GM18867 (cell line): ENCODE measurements at regions not wholly inside any gene's neighbourhood (a gene's known extent, or its start where the extent isn't known, plus 50 kb on each side); places are given as distances from the start of the nearest gene placed in this dataset.

Experiments
- ATAC-seq: cut with Tn5 transposase; IDR thresholded peaks from one replicate; pipeline ENCODE4 v1.9.1; 2021; ENCODE audit warnings: mild to moderate bottlenecking, moderate library complexity; ENCODE audit not compliant: unreplicated experiment

DNA sequence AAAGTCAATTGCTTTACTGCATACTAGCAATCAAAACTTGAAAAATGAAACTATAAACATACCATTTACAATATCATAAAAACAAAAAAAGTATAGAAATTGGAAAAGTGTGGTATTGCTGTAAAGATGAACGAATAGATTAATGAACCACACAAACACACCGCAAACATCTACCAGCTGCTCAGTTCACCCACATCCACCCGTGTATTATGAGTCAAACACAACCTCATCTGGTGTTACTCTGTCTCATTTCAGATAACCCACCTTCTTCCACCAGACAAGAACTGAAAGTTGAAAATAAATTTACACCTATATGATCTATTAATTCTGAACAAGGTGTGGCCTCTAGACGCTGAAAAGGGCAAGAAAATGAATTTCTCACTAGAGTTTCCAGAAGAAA is 53.3 kb downstream of the BLID start:
- no peak for ATAC-seq

DNA sequence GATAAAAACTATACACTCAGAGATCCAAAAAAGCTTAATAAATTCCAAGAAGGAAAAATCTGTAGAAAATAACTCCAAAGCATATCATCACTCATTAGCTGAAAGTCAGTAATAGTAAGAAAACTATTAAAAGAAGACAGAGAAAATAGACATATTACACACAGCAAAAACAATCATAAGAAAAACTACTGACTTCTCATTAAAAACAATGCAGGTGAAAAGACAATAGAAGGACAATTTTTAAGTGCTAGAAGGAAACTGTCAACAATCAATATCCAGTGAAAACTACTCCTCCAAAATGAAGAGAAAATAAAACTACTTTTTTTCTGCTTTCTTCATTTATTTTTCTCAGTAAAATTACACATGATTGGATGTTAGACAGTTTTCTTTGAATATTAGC is 56.5 kb downstream of the BLID start:
- no peak for ATAC-seq

DNA sequence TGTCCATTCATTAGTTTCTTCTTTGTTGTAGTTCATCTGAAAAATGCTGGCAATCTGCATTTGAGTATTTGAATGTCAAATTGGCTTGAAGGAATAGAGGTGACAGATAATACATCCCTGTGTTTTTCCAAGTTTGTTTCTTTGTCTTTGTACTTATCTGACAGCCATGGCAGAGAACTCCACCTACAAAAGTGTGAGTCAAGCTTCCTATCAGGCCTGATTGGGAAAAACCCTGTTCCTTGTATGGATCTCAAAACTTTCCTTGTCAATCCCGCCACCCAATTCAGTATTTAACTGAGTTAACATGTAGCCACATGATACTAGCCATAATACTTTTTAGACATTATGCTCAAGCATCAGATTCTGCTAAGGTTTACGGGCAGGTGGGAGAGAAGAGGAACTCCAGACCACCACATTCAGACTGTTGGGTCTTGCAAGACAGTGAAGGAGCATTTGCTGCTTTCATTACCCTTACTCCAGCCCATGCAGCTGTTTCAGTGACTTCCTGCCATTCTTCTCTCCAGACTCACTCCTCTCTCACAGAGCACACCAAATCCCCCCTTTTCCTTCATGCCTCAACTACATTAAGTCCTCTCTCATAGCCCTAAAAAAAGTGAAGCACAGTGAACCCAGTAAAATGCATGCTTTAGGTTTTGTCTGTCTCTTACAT is 65.9 kb downstream of the BLID start:
- ATAC-seq: no peak

DNA sequence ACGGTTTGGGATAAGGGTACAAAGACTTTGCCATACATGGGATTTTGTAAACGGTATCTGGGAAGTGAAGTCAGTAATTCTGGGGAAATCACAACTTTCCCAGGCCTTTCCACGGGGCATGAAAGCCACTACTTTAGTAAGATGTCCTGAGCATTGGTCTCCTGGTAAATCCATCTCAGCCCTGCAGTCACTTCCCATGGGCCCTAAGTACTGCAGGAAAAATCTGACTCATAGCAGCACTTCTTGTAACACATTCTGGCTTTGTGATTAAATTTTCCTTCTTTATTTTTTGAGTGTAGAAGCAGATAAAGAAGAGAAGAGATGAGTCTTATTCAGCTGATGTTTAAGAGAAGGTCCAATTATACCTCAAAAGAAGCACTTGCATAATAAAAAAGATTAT is 67.6 kb downstream of the BLID start:
- ATAC-seq: no peak

DNA sequence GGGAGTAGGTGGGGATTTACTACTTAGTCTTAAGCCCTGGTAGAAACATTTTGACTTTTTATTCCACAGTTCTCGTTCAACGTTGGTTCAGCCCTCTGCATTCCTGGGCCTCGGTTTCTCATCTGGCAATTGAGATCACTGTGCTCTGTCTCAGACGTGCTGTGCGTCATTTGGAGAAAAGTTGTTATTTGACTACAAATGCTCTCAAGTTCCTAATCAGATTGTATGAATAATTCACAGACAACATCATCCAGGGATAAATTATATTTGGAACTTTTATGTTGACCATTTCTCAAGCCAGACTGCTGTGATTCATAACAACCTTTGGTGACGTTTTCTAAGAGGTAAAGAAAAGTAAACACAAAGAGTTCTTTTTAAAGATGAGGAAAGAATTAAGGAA is 69.2 kb downstream of the BLID start:
- ATAC-seq: no peak

DNA sequence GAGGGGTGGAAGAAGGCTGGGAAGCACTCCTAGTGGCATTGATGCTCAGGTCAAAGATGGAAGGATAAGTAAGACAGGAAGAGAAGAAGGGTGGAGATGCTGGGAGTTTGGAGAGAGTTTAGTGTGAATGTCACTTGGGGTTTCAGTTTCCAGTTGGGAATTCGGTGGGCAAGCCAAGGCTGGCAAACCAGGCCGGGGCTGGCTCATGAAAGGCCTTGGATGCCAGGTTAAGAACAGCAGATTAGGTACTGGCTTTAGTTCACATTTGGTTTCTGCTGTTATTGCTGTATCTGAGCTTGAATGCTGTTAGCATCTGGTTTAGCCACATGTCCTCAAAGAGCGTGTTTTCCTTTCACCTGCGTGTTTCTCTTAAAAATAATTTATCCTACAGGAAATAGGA is 69.6 kb downstream of the BLID start:
- ATAC-seq: no peak

DNA sequence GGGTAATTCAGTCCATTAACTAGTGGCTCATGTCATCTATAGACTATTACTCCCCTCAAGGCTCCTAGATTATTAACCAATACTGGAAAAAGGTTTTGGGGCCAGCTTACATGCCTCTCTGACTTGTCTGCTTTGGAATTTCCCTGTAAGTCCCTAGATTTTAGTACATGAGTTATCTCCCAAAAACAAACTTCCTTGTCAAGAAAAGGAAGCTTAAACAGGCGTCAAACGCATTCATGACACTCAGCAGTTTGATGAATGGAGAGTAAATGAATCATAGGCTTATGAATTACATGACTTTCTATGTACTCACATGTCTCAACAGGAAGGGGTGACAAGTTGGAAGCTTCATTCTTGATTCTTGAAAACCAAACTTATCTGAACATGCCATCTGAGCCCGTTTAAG is 70.8 kb downstream of the BLID start:
- no peak for ATAC-seq

DNA sequence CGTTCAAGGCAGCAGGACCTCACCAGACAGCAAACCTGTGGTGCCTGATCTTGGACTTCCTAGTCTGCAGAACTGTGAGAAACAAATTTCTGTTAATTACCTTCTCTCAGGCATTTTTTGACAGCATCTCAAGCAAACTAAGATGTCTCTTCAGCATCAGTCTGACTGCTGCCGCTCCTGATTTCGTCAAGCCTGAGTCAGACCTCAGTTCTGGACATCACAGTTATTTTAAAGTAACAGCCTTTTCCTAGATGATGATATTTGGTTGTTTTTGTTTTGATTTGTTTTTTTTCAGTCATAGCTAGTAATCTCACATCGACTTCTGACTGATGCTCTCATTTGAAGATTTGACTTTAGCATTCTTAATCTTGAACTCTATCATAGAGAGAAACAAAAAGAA is 71.9 kb downstream of the BLID start:
- no peak for ATAC-seq

DNA sequence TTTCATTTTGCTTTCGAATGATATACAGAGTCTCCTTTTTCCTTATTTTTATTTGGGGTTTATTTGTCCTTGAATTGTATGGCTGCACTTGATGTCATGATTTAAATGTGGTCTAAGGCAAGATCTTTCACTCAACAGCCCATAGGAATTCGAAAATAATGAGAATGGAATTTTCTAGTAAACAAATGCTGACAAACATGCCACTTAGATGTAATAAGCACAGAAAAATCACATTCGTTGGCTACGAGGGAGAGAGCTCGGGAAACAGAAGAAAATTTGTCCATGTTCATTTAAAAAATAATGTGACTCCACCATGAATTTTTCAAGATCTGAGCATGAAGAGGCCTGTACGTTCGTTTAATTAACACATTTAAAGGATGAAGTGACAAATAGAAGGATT is 73.0 kb downstream of the BLID start:
- no peak for ATAC-seq

DNA sequence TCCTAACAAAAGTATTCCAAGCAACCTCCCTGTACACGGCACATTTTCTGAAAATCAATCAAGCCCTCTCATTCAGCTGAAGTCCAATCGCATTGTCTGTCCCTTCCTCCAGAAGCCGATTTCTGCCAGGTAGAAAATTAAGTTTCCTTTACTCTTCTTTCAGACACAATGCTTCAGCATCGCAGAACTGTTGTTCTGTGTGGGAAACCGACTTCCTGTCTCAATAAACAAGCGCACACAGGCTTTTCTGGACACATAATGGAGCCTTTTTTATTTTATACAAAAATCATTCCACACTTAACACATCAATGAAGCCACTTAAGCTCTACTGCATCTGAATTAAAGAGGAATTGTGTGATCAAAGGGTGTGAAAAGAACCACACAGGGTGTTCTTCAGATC is 75.6 kb downstream of the BLID start:
- ATAC-seq: no peak

DNA sequence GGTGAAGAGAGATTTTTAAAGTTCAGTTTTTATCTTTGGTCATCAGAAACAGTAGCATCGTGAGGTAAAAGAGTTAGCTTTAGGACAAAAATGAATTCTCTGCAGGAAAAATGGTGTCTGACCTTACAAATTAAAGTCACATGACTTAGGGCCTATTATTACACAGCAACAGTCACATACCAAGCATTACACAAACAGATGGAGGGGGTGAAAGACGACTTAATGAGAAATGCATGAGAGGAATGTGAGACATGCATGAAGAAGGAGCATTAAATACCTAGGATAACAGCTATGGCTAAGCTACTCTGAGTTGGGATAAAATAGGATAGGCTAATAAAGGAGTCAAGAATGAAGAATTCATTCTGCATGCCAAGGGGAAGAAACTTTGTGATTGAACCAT is 77.5 kb downstream of the BLID start:
- no peak for ATAC-seq

DNA sequence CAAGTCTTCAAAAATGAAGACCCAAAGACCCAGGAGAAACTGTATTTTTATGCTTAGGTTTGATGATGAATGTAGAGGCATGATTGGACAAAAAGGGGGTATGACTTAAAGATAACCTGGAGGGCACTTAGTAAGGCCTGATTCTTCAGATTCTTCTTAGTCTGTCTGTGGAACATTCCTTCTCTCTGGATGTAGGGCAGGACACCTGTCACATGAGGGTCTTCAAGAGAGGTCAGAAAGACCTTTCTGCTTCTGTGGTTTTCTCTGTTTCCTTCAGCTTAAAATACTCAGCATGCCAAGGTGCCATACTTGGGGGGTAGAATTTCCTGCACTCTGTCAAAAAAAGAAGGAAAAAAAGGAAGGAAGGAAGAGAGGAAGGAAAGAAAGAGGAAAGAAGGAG is 78.1 kb downstream of the BLID start:
- ATAC-seq: no peak

DNA sequence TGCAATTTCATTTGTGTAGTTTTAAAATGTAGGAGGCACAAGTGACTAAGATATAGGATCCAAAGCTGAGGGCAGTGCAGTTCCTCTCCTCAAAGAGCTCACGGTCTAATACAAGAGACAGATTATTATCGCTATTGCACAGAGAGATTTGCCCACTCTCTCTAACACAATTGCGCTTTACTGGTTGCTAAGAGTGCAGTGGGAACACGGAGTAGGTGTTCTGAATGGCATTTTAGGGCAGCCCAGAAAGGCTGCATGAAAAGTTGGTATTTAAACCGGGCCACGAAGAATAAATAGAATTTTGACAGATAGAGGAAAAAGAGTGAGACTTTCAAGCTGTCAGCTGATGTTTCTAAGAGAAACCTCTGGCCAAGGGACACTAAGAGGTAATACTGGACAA is 79.5 kb downstream of the BLID start:
- no peak for ATAC-seq

DNA sequence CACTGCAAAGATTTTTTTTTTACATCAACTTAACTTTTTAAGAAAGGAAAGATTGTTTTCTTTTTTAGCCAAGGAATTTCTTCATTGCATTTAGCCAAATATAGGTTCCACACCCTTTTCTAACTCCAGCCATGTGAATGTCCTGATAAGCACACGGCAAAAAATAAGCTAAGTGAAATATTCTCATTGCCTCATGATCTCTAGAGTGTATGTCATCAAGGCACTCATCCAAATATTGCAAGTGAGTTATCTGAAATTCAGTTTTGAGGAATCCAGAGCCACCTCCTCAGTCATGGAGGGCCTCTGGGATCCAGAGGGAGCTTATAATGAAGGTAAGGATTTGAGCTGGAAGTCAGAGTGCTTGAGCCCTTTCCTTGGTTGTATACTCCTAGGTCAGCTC is 80.0 kb downstream of the BLID start:
- ATAC-seq: no peak

DNA sequence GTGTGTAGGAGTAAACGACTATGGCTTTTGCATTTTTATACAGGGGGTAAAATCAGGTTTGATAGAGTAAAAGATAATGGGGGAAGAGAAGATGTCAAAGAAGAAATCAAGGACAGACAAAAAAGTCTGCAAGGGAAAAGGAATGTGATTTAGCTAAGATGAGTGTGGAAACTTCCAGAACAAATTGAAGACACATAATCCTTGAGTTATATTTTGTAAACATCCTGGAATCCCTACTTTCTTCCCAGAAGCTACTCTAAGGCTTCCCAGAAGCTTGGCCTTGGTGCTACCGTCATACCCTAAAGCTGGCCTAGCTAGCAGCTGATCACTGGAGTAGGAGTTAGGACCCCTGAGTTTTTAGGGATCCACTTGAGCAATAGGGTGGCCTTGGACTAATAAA is 82.4 kb downstream of the BLID start:
- no peak for ATAC-seq

DNA sequence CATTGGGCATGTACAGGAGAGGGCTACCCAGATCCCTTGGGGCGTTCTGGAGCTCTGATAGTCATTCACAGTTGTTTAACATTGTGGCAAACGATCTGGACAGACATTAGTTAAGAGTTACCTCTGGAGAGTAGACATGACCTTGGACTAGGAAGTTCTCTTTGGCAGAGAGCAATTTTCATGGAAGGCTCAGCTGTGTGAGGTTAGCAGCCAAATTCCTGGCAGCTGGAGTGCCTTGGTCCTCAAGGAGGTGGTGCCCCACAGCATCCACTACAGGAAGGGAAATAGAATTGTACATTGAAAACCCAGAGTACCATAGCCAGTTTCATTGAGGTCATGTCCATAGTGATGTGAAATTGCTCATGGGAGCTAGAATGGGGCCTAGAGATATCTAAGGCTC is 82.8 kb downstream of the BLID start:
- no peak for ATAC-seq

DNA sequence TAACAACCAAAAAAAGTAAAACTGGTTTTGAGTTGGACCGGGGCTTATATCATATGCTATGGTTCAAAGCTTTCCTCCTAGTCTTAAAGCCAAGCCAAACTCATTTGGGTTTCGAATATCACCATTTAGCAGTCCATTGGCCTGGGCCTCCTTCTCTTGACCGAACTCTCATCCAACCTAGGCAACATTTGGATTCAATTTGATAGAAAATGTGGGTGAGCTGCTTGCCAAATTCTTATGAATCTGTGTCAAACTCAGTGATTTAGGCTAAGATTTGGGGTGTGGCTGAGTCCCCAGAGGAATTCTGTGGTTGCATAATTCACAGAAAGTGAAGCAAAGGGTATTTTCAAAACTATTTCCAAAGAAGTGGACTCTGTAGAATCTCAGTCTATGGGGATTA is 83.7 kb downstream of the BLID start:
- no peak for ATAC-seq

DNA sequence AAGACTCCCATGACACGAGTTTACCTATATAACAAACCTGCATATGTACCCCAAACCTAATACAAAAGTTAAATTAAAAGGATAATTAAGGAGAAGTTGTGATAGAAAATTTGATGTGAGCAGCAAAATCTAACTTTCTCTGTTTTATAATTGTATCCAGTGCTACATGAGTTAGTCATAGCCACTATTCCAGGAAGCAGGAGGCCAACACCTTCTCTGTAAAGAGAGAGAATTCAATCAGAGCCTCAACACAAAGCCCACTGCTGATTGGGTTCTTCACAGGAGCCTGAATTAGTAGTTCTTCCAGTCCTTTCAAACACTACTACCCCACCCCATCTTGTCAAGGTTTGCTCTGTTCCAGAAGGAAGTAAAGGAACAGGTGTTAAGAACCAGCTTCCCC is 84.2 kb downstream of the BLID start:
- ATAC-seq: no peak

DNA sequence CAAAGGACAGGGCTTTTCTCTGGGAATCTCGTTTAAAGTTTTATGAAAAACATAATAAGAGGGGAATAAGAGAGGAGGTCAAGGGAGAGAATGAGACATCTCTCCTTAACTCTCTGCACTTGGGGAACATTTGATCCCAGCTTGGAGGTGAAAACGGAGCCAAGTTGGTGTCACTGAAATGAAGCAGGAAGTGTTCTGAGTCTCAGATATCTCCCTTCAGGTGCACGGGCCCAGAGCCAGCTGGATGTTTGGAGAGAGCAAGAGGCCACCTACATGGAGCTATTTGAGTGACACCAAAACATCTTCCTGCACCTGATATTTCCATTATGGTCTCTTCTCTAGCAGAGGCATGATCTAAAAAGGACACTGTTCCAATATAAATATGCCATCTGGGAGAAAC is 85.7 kb downstream of the BLID start:
- ATAC-seq: no peak

DNA sequence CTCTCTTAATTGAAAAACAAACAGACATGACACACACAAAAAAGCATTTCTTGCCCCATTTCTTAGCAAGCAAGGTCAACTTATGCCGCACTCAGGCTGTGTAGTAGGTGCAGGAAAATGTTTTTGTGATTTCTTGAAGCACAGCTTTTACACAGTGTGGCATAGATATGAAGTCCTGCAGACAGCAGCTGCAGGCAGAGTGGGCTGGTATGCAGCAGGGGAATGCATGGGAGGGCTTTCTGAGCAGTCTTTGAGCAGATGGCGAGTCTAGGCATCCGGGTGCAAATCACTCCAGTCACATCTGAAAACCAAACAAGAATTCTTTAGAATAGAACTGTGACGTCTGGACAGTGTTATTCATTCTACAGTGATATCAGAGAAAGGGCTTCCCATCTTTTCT is 87.5 kb downstream of the BLID start:
- no peak for ATAC-seq

DNA sequence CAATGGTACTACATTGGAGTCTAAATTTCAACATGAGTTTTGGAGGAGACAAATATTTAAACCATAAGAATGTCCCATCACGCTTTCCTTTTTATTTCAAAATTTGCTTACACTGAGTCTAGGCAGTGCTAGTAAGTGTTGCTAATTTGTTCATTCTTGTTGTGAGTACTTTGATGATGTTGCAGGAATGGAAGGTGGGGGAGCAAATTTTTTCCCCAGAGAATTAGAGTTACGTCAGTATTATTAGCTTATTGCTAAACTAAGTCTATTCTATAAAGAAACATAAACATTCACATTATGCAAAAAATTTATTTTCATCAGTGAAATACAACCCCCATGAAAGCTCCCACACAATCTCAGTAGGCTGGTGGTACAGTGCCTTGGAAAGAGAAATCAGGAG is 88.0 kb downstream of the BLID start:
- ATAC-seq: no peak

DNA sequence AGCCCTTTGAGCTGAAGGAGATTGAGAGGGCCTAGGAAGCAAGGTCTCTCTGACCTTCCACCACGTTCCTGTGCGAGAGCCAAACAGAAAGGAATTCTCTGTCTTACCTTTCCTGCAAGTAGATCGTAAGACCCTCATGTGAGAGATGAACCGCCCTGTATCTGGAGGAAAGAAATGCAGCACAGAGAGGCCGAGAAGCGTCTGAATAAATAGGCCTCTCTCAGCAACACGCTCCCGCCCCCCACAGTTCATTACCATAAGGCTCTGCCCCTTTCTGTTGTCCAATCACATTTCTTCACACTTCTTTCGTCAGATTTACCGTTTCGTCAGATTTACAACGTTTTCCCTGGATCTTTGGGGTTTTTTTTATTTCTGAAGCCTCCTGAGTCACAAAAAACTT is 90.3 kb downstream of the BLID start:
- ATAC-seq: no peak

DNA sequence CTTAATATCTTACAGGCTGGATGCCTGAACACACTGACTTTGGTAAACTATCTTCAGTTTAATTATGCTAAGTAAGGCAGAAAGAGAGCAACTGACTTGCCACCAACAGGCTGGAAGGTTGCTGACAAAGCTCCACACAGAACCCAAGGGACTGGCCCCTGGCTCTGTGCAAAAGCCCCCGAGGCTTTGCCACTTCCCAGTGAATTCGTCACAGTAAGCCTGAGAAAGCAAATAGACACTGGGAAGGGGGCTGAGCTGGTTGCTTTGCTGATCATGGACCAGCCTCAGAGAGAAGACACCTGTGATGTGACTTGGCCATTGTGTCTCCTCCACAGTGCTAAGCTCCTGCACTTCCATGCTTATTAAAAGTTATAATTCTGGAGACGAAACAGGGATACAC is 91.7 kb downstream of the BLID start:
- ATAC-seq: no peak
